ENCODE measurements at regions not wholly inside any gene's neighbourhood (a gene's known extent, or its start where the extent isn't known, plus 50 kb on each side); places are given as distances from the start of the nearest gene placed in this dataset.
"Not testable (repeated sequence)": the region's sequence is repeated elsewhere in the genome, so short reads cannot be mapped to it uniquely, and the experiment has no call there.

DNA sequence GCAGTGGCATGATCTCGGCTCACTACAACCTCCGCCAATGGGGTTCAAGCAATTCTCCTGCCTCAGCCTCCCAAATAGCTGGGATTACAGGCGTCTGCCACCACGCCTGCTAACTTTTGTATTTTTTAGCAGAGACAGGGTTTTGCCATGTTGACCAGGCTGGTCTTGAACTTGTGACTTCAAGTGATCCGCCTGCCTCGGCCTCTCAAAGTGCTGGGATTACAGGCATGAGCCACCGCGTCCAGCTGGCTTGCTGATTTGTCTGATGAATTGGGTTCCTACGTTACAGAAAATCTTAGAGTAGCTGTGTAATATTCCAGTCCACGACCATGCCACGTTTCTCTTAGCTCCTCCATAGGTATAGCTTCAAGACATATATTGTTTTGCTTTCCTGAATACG is 102.6 kb upstream of the OTOS start:
- DNase-seq, result not testable (repeated sequence)

DNA sequence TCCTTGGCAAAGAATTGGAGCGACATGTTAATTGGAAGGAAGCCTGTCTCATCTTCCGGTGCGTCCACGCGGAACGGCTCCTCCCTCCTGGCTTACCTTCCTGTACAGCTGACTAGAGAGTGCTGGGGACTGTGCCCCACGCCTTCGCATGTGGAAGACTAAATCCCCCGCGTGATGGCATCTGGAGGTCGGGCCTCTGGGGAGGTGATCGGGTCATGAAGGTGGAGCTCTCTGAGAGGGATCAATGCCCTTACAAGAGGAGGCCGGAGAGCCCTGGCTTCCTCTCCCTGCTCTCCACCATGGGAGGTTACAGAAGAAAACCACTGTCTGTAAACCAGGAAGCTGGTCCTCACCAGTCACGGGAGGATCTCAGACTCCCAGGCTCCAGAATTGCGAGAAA is 104.1 kb upstream of the OTOS start:
- no peak for DNase-seq

DNA sequence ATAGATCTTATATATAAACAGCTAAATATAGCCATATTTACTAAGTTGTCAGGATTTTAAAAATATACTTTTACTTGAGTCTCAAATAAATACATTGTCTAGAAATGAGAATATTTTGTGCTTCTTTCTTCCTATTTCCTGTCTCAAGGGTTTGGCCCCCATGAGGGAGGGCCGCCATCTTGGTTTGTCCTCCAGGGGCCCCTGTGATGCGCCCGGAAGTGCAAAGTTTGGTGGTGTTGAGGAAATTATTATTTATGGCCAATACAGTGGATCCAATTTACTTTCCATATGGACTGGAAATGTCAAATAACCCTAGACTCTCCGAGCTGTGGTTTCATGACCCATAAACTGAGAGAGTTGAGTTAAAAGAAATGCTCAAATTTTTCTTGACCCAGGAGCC is 104.7 kb upstream of the OTOS start:
- DNase-seq, result no peak

DNA sequence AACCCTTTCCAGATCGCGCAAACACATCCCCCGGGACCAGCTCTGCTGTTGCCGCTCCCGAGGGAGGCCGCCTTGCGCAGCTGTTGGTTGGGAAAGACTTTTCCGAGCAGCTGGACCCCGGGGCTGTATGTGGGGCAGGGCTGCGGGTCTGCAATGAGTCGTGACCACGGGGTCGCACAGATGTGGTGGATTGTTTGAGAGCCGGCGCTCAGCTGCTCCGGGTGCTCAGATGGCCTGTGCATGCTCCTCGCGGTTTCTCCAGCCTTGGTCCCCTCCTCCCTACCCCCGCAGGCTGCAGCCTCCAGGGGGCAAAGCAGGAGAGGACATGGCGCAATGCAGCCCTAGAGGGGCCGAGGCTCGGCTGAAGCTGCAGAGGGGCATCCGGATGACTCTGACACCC is 105.2 kb upstream of the OTOS start:
- no peak for DNase-seq

GRCh38 chr2:240246173-240246820 is 105.8 kb upstream of the OTOS start:
- no peak for DNase-seq

- no peak for DNase-seq
Observed at GRCh38 chr2:240247241-240247867, 106.9 kb upstream of the OTOS start.

- DNase-seq, result no peak
Observed at GRCh38 chr2:240247868-240248720, 107.6 kb upstream of the OTOS start.

DNA sequence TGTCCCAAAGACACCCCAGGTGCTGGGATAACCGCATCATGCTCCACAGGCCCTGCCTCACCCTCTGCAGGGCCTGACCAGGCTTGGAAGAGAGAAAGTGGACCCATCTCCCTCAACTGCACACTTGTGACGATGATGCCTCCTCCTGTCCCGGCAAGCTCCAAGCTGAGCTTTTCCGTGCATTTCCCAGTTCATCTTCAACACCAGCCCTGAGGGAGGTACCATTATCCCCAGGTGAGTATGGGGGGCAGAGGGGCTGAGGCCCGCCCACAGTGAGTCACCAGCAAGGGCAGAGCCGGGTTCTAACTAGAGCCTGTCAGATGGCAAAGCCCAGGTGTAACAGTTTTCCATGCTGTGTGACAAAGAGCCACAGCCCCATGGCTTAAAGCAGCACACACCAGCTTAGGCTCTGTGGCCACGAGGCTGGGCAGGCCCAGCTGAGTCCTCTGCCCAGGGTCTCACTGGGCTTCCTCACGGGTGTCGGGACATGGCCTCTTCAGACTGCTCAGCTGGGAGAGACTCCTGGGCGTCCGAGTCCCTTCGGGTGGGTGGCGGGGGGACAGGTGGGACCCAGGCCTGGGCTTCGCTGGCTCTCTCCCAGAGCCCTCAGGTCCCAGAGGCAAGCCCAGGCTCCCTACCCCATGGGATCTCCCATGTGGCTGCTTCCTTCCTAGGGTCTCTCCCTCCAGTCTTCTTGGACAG is 108.4 kb upstream of the OTOS start:
- no peak for DNase-seq

- no peak for DNase-seq
Observed at GRCh38 chr2:240249423-240250149, 109.1 kb upstream of the OTOS start.

GRCh38 chr2:240250150-240250984 is 109.9 kb upstream of the OTOS start:
- no peak for DNase-seq

DNA sequence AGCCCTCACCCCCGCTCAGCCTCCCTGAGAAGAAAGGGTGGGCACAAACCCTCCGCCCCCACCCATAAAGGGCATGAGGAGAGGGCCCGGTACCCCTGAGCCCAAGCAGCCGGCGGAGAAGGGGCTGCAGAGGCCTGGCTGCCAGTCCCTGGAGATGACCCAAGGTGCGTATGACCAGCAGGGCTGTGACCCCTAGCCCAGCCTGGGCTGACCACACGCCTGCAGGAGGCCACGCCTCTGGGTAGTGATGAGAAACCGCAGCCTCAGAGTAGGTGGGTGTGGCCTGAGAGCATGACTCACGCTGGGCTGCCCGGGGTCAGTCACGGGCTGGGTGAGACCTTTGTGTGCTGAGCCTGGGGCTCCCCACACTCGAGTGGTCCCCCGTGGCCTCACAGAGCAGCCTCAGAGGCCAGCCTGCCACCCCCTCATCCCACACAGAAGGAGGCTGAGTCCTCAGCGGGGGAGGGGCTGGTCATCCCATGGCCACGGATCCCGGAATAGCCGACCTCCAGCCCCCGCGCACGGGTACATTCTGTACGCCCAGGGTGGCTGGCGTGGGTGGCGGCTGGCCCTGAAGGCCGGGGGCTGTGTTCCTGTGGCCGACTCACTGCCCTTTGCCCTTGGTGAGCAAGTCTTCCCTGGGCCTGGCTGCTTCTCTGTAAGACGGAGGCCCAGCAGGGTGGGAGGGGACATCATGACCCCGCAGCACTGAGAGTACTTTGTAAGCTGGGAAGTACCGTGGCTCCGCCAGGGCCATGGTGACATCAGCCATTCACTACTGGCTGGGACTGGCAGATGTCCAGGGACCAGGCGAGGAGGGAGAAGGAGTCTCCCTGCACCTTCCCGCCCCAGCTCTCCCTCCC is 110.8 kb upstream of the OTOS start:
- DNase-seq, result peak in 1 of 3 experiments; percentile 0

GRCh38 chr2:240251848-240252190 is 111.4 kb upstream of the OTOS start:
- no peak for DNase-seq

- DNase-seq, result no peak
Observed at GRCh38 chr2:240252191-240252871, 111.9 kb upstream of the OTOS start.

GRCh38 chr2:240252872-240253511 is 112.5 kb upstream of the OTOS start:
- no peak for DNase-seq

GRCh38 chr2:240253583-240254145 is 113.2 kb upstream of the OTOS start:
- no peak for DNase-seq

DNA sequence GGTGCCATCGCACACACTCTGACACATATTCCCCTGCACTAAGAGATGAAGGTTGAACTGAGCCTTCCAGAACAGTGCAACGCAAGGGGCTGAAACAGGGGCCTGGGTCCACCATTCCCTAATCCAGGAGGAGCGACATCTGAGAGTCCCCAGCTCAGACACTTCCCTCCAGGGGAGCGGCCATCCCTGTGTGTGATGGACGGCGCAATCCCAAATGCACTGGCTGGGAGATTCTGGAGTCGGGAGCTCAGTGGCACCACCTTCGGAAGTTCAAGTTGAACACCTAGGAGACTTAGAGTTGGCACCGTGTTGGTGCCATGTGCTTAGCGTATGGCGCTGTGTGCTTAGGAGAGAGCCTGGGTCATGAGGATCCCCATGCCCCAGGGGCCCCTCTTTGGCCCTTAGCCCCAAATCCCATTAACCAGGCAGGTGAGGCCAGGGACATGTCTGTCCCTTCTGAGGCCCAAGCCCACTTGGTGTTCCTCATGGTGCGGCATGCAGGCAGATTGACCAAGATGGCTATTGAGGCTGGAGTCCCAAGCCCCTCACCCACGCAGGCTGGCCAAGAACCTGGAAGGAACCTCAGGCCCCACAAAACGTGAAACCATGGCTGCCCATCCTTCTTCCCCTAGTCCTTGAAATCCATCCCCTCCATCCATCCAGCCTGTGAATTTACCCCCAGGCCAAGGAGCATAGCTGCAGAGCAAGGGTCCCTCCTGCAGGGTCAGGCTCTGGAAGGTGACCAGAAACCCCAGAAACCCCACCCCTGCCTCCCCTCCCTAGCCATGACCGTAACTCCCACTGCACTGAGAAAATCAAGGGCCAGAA is 114.1 kb upstream of the OTOS start:
- no peak for DNase-seq

DNA sequence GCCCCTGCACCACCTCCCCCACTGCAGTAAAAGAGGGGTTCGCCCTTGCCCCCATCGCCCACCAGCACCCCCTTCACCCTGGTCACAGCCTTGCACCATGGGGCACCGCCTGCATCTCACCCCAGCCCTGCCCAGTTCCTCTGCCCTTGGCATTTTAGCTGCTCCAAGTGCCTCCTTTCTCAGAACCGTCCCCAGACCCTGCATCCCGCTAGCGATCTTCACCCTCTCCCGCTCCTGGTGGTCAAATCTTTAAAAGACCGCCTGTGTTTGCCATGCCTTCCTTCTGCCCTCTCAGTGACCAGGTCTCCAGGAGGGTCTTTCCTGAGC is 114.7 kb upstream of the OTOS start:
- no peak for DNase-seq

Measured in NCI-H1417 (cell line).